Astrocyte (in vitro differentiated cells and primary cell): ENCODE measurements at regions not wholly inside any gene's neighbourhood (a gene's known extent, or its start where the extent isn't known, plus 50 kb on each side); places are given as distances from the start of the nearest gene placed in this dataset.

Experiments
- DNase-seq: peaks from one replicate; pipeline ENCODE4 v3.0.0-alpha.2; 2010; ENCODE audit warnings: low read depth
- FAIRE-seq: peaks from 2 replicates; lab custom pipeline; 2011; peaks lifted over from hg19 to GRCh38; lab: Jason Lieb, UNC
- H2AFZ ChIP-seq: 2 replicates; pipeline ENCODE4 v1.6.0; 2012; ENCODE audit warnings: low read depth, low read length, inconsistent platforms
- H3K27ac ChIP-seq: 2 replicates; pipeline ENCODE4 v1.5.1; 2011; ENCODE audit warnings: low read depth, low read length, inconsistent platforms
- H3K27me3 ChIP-seq: 2 replicates; pipeline ENCODE4 v1.6.0; 2011; ENCODE audit warnings: low read length, inconsistent platforms; ENCODE audit not compliant: insufficient read depth
- H3K36me3 ChIP-seq: 2 replicates; pipeline ENCODE4 v1.5.1; 2011; ENCODE audit warnings: low read length, inconsistent platforms; ENCODE audit not compliant: insufficient read depth
- H3K4me1 ChIP-seq: 2 replicates; pipeline ENCODE4 v1.5.1; 2011; ENCODE audit warnings: low read length, inconsistent platforms; ENCODE audit not compliant: insufficient read depth
- H3K4me2 ChIP-seq: 2 replicates; pipeline ENCODE4 v1.6.0; 2012; ENCODE audit warnings: low read length, inconsistent platforms
- H3K4me3 ChIP-seq: 2 replicates; pipeline ENCODE4 v1.5.1; 2011; ENCODE audit warnings: low read depth, mild to moderate bottlenecking, low read length, inconsistent platforms; ENCODE audit not compliant: insufficient read depth
- H3K79me2 ChIP-seq: 2 replicates; pipeline ENCODE4 v1.6.0; 2012; ENCODE audit warnings: mild to moderate bottlenecking, low read length, inconsistent platforms; ENCODE audit not compliant: insufficient read depth
- H3K9ac ChIP-seq: 2 replicates; pipeline ENCODE4 v1.6.0; 2012; ENCODE audit warnings: mild to moderate bottlenecking, low read length, inconsistent platforms
- H3K9me3 ChIP-seq: 2 replicates; pipeline ENCODE4 v1.5.1; 2012; ENCODE audit warnings: low read depth, mild to moderate bottlenecking, low read length, inconsistent platforms; ENCODE audit not compliant: insufficient read depth
- H4K20me1 ChIP-seq: 2 replicates; pipeline ENCODE4 v1.6.0; 2012; ENCODE audit warnings: low read length, inconsistent platforms; ENCODE audit not compliant: insufficient read depth
- H3K27ac Mint-ChIP-seq: one replicate; pipeline ENCODE4 v1.8.0; 2021; ENCODE audit warnings: mild to moderate bottlenecking, mixed read lengths; ENCODE audit not compliant: unreplicated experiment
- H3K27me3 Mint-ChIP-seq: one replicate; pipeline ENCODE4 v1.8.0; 2021; ENCODE audit warnings: low read depth, mixed read lengths; ENCODE audit not compliant: unreplicated experiment
- H3K36me3 Mint-ChIP-seq: one replicate; pipeline ENCODE4 v1.8.0; 2021; ENCODE audit warnings: low read depth, mixed read lengths; ENCODE audit not compliant: unreplicated experiment
- H3K4me1 Mint-ChIP-seq: one replicate; pipeline ENCODE4 v1.8.0; 2021; ENCODE audit warnings: low read depth, mixed read lengths; ENCODE audit not compliant: unreplicated experiment
- H3K4me3 Mint-ChIP-seq: one replicate; pipeline ENCODE4 v1.8.0; 2021; ENCODE audit warnings: mild to moderate bottlenecking, moderate library complexity, mixed read lengths; ENCODE audit not compliant: unreplicated experiment
- H3K9me3 Mint-ChIP-seq: one replicate; pipeline ENCODE4 v1.8.0; 2021; ENCODE audit warnings: mild to moderate bottlenecking, mixed read lengths; ENCODE audit not compliant: unreplicated experiment
- EZH2 ChIP-seq: IDR thresholded peaks from 2 replicates; pipeline ENCODE4 v1.6.1; 2012; ENCODE audit warnings: mild to moderate bottlenecking, low read length, inconsistent platforms; ENCODE audit not compliant: insufficient read depth
- TF ChIP-seq, protein P1 (sequence below): IDR thresholded peaks from 2 replicates; pipeline ENCODE4 v1.5.1; 2011; ENCODE audit warnings: low read depth, mild to moderate bottlenecking, inconsistent platforms, low read length, moderate library complexity; ENCODE audit not compliant: insufficient read depth

DNA sequence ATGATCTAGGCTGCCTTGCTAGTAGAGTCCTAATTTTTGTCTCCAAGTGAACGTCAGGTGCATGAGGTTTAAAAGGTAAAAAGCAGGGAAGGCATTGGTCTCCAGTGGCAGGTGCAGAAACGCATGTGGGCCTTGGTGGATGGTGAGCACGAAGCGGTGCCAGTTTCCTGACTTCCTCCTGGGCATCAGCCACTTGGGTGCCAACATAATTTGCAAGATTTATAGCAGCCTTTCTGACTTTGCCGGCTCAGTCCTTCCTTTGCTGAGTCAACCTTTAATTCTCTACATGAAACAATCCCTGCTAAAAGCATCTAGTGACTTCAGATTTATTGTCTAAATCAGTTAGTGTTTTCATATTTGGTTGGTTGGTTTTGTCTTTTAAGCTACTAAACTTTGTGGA is 355.7 kb upstream of the TMEM132C start:
- H3K4me3 ChIP-seq: no peak overlapping the region
- Mint-ChIP-seq H3K9me3 (peaks cover 2% of the 10 kb centered on the region), H3K27ac (no peak overlapping the region), H3K4me1 (no peaks in the 10 kb centered on the region), H3K4me3 (no peak overlapping the region), H3K27me3 (no peaks in the 10 kb centered on the region), H3K36me3 (no peaks in the 10 kb centered on the region)
- no peak for TF ChIP-seq EZH2
- TF ChIP-seq, protein P1, sequence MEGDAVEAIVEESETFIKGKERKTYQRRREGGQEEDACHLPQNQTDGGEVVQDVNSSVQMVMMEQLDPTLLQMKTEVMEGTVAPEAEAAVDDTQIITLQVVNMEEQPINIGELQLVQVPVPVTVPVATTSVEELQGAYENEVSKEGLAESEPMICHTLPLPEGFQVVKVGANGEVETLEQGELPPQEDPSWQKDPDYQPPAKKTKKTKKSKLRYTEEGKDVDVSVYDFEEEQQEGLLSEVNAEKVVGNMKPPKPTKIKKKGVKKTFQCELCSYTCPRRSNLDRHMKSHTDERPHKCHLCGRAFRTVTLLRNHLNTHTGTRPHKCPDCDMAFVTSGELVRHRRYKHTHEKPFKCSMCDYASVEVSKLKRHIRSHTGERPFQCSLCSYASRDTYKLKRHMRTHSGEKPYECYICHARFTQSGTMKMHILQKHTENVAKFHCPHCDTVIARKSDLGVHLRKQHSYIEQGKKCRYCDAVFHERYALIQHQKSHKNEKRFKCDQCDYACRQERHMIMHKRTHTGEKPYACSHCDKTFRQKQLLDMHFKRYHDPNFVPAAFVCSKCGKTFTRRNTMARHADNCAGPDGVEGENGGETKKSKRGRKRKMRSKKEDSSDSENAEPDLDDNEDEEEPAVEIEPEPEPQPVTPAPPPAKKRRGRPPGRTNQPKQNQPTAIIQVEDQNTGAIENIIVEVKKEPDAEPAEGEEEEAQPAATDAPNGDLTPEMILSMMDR: no peak
- H3K27me3 ChIP-seq: no peaks in the 10 kb centered on the region
- no peaks in the 10 kb centered on the region for H3K36me3 ChIP-seq
- FAIRE-seq (no peak), DNase-seq (no peak)
- H3K4me1 ChIP-seq: no peaks in the 10 kb centered on the region
- no peaks in the 10 kb centered on the region for H3K79me2 ChIP-seq
- no peak overlapping the region for H3K9ac ChIP-seq
- H2AFZ ChIP-seq: no peak overlapping the region
- H3K9me3 ChIP-seq: no peaks in the 10 kb centered on the region
- H3K27ac ChIP-seq: no peak overlapping the region
- H3K4me2 ChIP-seq: no peak overlapping the region
- H4K20me1 ChIP-seq: no peaks in the 10 kb centered on the region

DNA sequence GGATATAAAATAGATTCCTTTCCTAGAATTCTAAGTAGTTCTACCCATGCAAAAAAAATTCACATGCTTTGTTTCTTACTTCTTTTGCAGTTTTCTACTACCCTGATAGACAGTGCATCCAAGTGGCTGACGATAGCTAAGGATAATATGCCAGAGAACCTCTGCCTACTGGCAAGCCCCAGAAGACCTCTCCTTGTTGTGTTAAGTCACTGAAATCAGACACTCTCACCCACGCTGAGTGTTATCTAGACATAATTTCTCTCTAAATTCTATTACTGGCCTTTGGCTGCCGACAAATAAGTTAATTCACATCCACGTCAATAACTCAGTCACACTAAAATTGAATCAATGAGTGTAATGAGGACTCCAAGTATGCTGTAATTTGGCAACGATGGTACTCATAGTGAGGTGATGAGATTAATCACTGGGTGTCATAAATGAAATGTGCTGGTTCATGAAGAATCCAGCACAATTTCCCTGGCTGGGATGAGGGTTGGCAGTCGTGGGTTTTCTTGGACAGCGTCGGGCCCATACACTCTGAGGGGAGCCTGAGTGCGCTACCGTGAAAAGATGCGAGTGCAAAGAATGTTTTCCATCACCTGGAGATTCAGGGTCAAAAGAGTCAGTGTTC is 354.8 kb upstream of the TMEM132C start:
- Mint-ChIP-seq H3K9me3 (peaks cover 2% of the 10 kb centered on the region), H3K4me3 (no peak overlapping the region), H3K36me3 (no peaks in the 10 kb centered on the region), H3K4me1 (no peaks in the 10 kb centered on the region), H3K27ac (no peak overlapping the region), H3K27me3 (no peaks in the 10 kb centered on the region)
- no peaks in the 10 kb centered on the region for H3K4me1 ChIP-seq
- DNase-seq: no peak
- TF ChIP-seq, protein P1: no peak
- no peak for TF ChIP-seq EZH2
- H4K20me1 ChIP-seq: no peaks in the 10 kb centered on the region
- H3K79me2 ChIP-seq: no peaks in the 10 kb centered on the region
- no peak overlapping the region for H3K9ac ChIP-seq
- H3K4me3 ChIP-seq: no peak overlapping the region
- H3K27ac ChIP-seq: no peak overlapping the region
- H3K36me3 ChIP-seq: no peaks in the 10 kb centered on the region
- H2AFZ ChIP-seq: no peak overlapping the region
- H3K27me3 ChIP-seq: no peaks in the 10 kb centered on the region
- no peak for FAIRE-seq
- H3K9me3 ChIP-seq: no peaks in the 10 kb centered on the region
- no peak overlapping the region for H3K4me2 ChIP-seq

DNA sequence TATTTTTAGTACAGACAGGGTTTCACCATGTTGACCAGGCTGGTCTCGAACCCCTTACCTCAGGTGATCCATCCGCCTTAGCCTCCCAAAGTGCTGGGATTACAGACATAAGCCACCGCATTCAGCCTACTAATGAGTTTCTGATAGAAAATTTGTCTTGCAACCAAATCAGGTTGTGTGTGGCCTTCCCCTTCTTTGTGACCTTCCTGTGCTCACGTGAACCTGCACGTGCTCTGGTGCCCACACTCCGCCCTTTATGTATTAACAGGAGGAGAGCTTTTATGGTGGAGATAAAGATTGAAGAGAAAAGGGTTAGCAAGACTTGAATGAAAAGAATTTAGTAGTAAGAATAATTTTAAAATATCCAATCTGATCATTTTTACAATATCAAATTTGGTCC is 343.5 kb upstream of the TMEM132C start:
- Histone ChIP-seq H3K9me3 (no peaks in the 10 kb centered on the region), H3K4me1 (peaks cover 5% of the 10 kb centered on the region), H3K27me3 (no peaks in the 10 kb centered on the region), H3K4me3 (no peak overlapping the region), H3K27ac (no peak overlapping the region), H2AFZ (no peak overlapping the region), H3K9ac (no peak overlapping the region), H3K4me2 (no peak overlapping the region), H3K36me3 (no peaks in the 10 kb centered on the region), H3K79me2 (no peaks in the 10 kb centered on the region), H4K20me1 (no peaks in the 10 kb centered on the region)
- TF ChIP-seq, protein P1: no peak
- TF ChIP-seq EZH2: no peak
- peaks cover 6% of the 10 kb centered on the region for H3K9me3 Mint-ChIP-seq
- no peak overlapping the region for H3K27ac Mint-ChIP-seq
- no peak for FAIRE-seq
- no peak overlapping the region for H3K4me3 Mint-ChIP-seq
- no peaks in the 10 kb centered on the region for H3K27me3 Mint-ChIP-seq
- DNase-seq: no peak
- no peaks in the 10 kb centered on the region for H3K4me1 Mint-ChIP-seq
- H3K36me3 Mint-ChIP-seq: no peaks in the 10 kb centered on the region
